OCI-LY7 (cell line): ENCODE measurements at regions not wholly inside any gene's neighbourhood (a gene's known extent, or its start where the extent isn't known, plus 50 kb on each side); places are given as distances from the start of the nearest gene placed in this dataset.

ENCODE experiments used
- CTCF ChIP-seq: fragments of 200-600 bp; sonication (generic); conservative IDR thresholded peaks from 2 replicates; pipeline ENCODE4 v1.5.1; 2014; ENCODE audit warnings: mild to moderate bottlenecking, antibody characterized with exemption, low read length, moderate library complexity, mixed read lengths
- EZH2phosphoT487 ChIP-seq: fragments of 200-600 bp; sonication (generic); IDR thresholded peaks from 2 replicates; pipeline ENCODE4 v1.6.1; 2018; ENCODE audit warnings: low read depth, borderline replicate concordance, mild to moderate bottlenecking, mixed run types, antibody characterized with exemption, low read length, moderate library complexity, mixed read lengths

GRCh38 chr10:111612273-111612672 lies 535.4 kb downstream of the ADRA2A start:
- TF ChIP-seq CTCF (no peak), EZH2phosphoT487 (no peak)
